Pancreas (tissue), 10 donors: ENCODE measurements at regions not wholly inside any gene's neighbourhood (a gene's known extent, or its start where the extent isn't known, plus 50 kb on each side); places are given as distances from the start of the nearest gene placed in this dataset.

ENCODE experiments used
- ATAC-seq, 4 donors: fragments of 200-7000 bp; cut with Tn5 transposase; one replicate each; pipeline versions ENCODE4 v1.8.0 to v1.9.1; 2020; ENCODE audit warnings: mild to moderate bottlenecking in 4 of 4, moderate library complexity in 4 of 4
- DNase-seq, 6 donors: peaks; one replicate each; pipeline ENCODE4 v3.0.0-alpha.2; 2020
- FAIRE-seq: peaks from 2 replicates; lab custom pipeline; 2012; peaks lifted over from hg19 to GRCh38; lab: Jason Lieb, UNC
- H3K27ac ChIP-seq, 4 donors: fragments of 200-600 bp; sonication (generic); 1 replicate in 3 of 4; 2 replicates in 1 of 4; pipeline versions ENCODE4 v1.5.0 to v1.8.0; 2020
- H3K27me3 ChIP-seq, 4 donors: fragments of 200-600 bp; one replicate each; pipeline ENCODE4 v1.8.0; 2021
- H3K36me3 ChIP-seq, 3 donors: fragments of 200-600 bp; sonication (generic) in 1 of 3; one replicate each; pipeline versions ENCODE4 v1.5.0 to v1.8.0; 2020 to 2021
- H3K4me1 ChIP-seq, 3 donors: fragments of 200-600 bp; one replicate each; pipeline ENCODE4 v1.8.0; 2021
- H3K4me3 ChIP-seq, 4 donors: fragments of 200-600 bp; sonication (generic) in 2 of 4; one replicate each; pipeline versions ENCODE4 v1.5.0 to v1.8.0; 2020 to 2021
- H3K9me3 ChIP-seq, 4 donors: fragments of 200-600 bp; one replicate each; pipeline ENCODE4 v1.8.0; 2021
- WGBS, 2 donors: extraction: QIAGEN DNeasy Blood & Tissue Kit; methylation state at CpG; one replicate each; pipeline ENCODE4 v1.1.7; 2013; 5-methylcytosine and 5-hydroxymethylcytosine counted together
- intact Hi-C, 3 donors: fragments of 100-400 bp; cut with DNase I; formaldehyde crosslinking; loops; one replicate each; pipeline versions ENCODE4 v1.11.1 to v1.14.2; 2022
- TF ChIP-seq, protein P1 (sequence below), 4 donors: fragments of 200-600 bp; sonication (generic) in 3 of 4; IDR thresholded peaks; one replicate each; pipeline versions ENCODE4 v1.5.0 to v1.8.0; 2021; ENCODE audit warnings: antibody characterized with exemption in 4 of 4
- donor health status: healthy with polysubstance abuse.
- donor health status: DM: no; HTN: no; CAD: no; lungs with moderate emphysema.
- donor health status: DM: no; HTN: no; CAD: no.
- donor health status: control.
- donor health status: control.
- donor health status: Bipolar disorder and iron deficiency.
- donor health status: DM: yes; HTN: yes; CAD: no.
- donor health status: DM: no; HTN: no; CAD: no.
- donor health status: DM: no; HTN: no; CAD: no.
- donor health status: DM: yes; HTN: yes; CAD: no.

DNA sequence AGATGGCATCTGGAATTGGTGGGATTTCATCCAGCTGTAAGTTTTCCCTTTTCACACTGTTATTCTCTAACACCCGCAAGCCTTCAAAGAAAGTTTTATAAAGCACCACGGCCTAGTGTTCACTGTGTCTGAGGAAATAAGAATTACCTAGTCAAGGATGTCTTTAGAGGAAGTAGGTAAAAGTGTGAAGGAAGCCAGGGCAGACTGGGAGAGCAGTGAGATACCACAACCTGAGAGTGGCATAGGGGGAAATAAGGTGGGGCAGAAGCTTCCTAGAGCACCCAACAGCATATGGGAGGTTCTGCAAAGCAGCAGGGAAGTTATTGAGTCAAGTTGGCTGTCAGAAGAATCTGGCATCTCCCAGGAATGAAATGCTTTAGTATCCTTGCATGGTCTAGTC lies 241.2 kb downstream of the CETN3 start:
- no peak for FAIRE-seq

GRCh38 chr5:90166816-90167215 lies 242.7 kb downstream of the CETN3 start:
- no peaks in the 10 kb centered on the region for H3K9me3 ChIP-seq
- DNase-seq: no peak
- no peak overlapping the region for H3K27ac ChIP-seq
- H3K4me1 ChIP-seq: peaks cover 0 to 13% (median 0%) of the 10 kb centered on the region in 3 donors
- no peak for ATAC-seq
- TF ChIP-seq, protein P1, sequence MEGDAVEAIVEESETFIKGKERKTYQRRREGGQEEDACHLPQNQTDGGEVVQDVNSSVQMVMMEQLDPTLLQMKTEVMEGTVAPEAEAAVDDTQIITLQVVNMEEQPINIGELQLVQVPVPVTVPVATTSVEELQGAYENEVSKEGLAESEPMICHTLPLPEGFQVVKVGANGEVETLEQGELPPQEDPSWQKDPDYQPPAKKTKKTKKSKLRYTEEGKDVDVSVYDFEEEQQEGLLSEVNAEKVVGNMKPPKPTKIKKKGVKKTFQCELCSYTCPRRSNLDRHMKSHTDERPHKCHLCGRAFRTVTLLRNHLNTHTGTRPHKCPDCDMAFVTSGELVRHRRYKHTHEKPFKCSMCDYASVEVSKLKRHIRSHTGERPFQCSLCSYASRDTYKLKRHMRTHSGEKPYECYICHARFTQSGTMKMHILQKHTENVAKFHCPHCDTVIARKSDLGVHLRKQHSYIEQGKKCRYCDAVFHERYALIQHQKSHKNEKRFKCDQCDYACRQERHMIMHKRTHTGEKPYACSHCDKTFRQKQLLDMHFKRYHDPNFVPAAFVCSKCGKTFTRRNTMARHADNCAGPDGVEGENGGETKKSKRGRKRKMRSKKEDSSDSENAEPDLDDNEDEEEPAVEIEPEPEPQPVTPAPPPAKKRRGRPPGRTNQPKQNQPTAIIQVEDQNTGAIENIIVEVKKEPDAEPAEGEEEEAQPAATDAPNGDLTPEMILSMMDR (IDR thresholded peaks at IDR 0.05): no peak
- intact Hi-C loops: no loop called here
- H3K36me3 ChIP-seq: no peaks in the 10 kb centered on the region
- H3K27me3 ChIP-seq: no peaks in the 10 kb centered on the region
- FAIRE-seq: no peak
- H3K4me3 ChIP-seq: no peak overlapping the region

More for the DNA sequence above, 241.2 kb downstream of the CETN3 start:
- 94 to 96% methylated on average over 2 of the region's 2 CpGs for WGBS, 2 donors
- H3K4me3 ChIP-seq: no peak overlapping the region
- no peaks in the 10 kb centered on the region for H3K9me3 ChIP-seq
- peaks cover 0 to 13% (median 0%) of the 10 kb centered on the region in 3 donors for H3K4me1 ChIP-seq
- no peak overlapping the region for H3K27ac ChIP-seq
- no peak for ATAC-seq
- no peaks in the 10 kb centered on the region for H3K27me3 ChIP-seq
- no peaks in the 10 kb centered on the region for H3K36me3 ChIP-seq
- intact Hi-C loops: no loop called here
- TF ChIP-seq, protein P1 (IDR thresholded peaks at IDR 0.05): no peak
- DNase-seq: no peak

GRCh38 chr5:90162324-90162723 lies 247.2 kb downstream of the CETN3 start:
- WGBS, 2 donors: 67 to 75% methylated on average over 4 of the region's 4 CpGs
- intact Hi-C loops: no loop called here

GRCh38 chr5:90161414-90161813 lies 248.1 kb downstream of the CETN3 start:
- TF ChIP-seq, protein P1 (IDR thresholded peaks at IDR 0.05): no peak
- no peaks in the 10 kb centered on the region for H3K27me3 ChIP-seq
- H3K27ac ChIP-seq: no peak overlapping the region
- no peaks in the 10 kb centered on the region for H3K36me3 ChIP-seq
- FAIRE-seq (no peak), DNase-seq (peak in 5 of 6 donors; percentile 31 to 56 (median 40)), ATAC-seq (peak; percentile 40 to 95 (median 82))
- intact Hi-C loops: no loop called here
- no peak overlapping the region for H3K4me3 ChIP-seq
- WGBS, 2 donors: 27% methylated on average over 4 of the region's 4 CpGs
- H3K4me1 ChIP-seq: no peaks in the 10 kb centered on the region
- no peaks in the 10 kb centered on the region for H3K9me3 ChIP-seq

More at GRCh38 chr5:90162324-90162723, 247.2 kb downstream of the CETN3 start:
- no peak overlapping the region for H3K4me3 ChIP-seq
- no peak for ATAC-seq
- DNase-seq: no peak
- H3K4me1 ChIP-seq: no peaks in the 10 kb centered on the region
- H3K9me3 ChIP-seq: no peaks in the 10 kb centered on the region
- H3K27ac ChIP-seq: no peak overlapping the region
- H3K27me3 ChIP-seq: no peaks in the 10 kb centered on the region
- H3K36me3 ChIP-seq: no peaks in the 10 kb centered on the region
- TF ChIP-seq, protein P1 (IDR thresholded peaks at IDR 0.05): no peak
- no peak for FAIRE-seq

DNA sequence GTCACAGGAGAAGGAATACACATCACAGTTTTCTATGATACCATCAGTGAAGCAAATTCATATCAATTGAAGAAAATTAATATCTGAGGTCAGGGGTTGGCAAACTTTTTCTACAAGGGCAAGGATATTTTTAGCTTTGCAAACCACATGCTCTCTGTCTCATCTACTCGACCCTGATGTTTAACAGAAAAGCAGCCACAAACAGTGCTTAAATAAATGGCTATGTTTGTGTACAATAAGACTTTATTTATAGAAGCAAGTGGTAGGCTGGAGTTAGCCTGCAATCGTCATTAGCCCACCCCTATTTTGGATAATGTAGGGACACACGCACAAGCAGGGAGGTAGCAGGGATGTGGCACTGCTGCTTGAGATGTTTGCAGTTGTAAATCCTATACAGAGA lies 251.4 kb downstream of the CETN3 start:
- H3K27ac ChIP-seq: no peak overlapping the region
- intact Hi-C loops: no loop called here
- no peaks in the 10 kb centered on the region for H3K27me3 ChIP-seq
- no peaks in the 10 kb centered on the region for H3K36me3 ChIP-seq
- no peak overlapping the region for H3K4me3 ChIP-seq
- TF ChIP-seq, protein P1 (IDR thresholded peaks at IDR 0.05): no peak
- H3K9me3 ChIP-seq: no peaks in the 10 kb centered on the region
- H3K4me1 ChIP-seq: no peaks in the 10 kb centered on the region
- FAIRE-seq (no peak), ATAC-seq (no peak), DNase-seq (no peak)
- 31 to 42% methylated on average over 3 of the region's 3 CpGs for WGBS, 2 donors
